PC-9 (cell line): ENCODE measurements at regions not wholly inside any gene's neighbourhood (a gene's known extent, or its start where the extent isn't known, plus 50 kb on each side); places are given as distances from the start of the nearest gene placed in this dataset.
"Not testable (repeated sequence)": the region's sequence is repeated elsewhere in the genome, so short reads cannot be mapped to it uniquely, and the experiment has no call there.

Experiments used
- CTCF ChIP-seq: fragments of 200-600 bp; sonication (generic); conservative IDR thresholded peaks from 2 replicates; pipeline ENCODE4 v1.6.1; 2017; ENCODE audit warnings: mixed run types, antibody characterized with exemption, mild to moderate bottlenecking, moderate library complexity
- EZH2 ChIP-seq: fragments of 200-600 bp; sonication (generic); IDR thresholded peaks from 2 replicates; pipeline ENCODE4 v1.8.0; 2017; ENCODE audit warnings: antibody characterized with exemption, low read depth

GRCh38 chr6:60374078-60374477 is 1911.9 kb downstream of the KHDRBS2 start:
- TF ChIP-seq CTCF, EZH2: not testable (repeated sequence)
